ENCODE measurements at regions not wholly inside any gene's neighbourhood (a gene's known extent, or its start where the extent isn't known, plus 50 kb on each side); places are given as distances from the start of the nearest gene placed in this dataset.
A peak's percentile ranks its signal among the peaks of the same experiment; 100 is the strongest.

GRCh38 chr3:152087153-152087552, 181.6 kb upstream of the MBNL1 start:
- H3K9me3 ChIP-seq: no peaks in the 10 kb centered on the region
- H3K4me3 ChIP-seq: no peak overlapping the region
- no peak for TF ChIP-seq CTCF (IDR thresholded peaks at IDR 0.05)
- H3K4me1 ChIP-seq: peaks cover 18% of the 10 kb centered on the region
- no peaks in the 10 kb centered on the region for H3K36me3 ChIP-seq (ENCODE audit: insufficient read depth in 1 of 2, low read depth in 1 of 2)
- no peaks in the 10 kb centered on the region for H3K27me3 ChIP-seq (ENCODE audit: insufficient read depth in 3 of 3, low read length in 2 of 3)
- DNase-seq (no peak), ATAC-seq (no peak)
- peak overlapping the region; percentile 4 for H3K27ac ChIP-seq
- intact Hi-C loops (cut with DNase I): no loop called here

DNA sequence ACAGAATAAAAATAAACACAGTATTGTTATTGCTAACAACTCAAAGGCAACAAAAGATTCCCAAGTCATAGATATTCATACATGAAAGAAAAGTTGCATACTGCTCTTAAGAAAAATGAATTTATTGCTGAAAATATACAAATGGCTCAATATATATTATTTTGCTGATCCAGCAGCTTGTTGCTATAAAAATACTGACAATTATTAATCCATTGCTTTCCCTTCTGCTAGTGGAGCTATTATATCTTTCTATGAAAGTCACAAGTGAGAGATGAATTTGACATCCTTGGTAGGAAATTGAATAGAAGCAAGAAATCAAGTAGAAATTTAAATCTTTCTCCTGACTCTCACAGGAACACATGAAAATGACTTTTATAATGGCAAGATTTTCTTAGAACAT, 179.2 kb upstream of the MBNL1 start:
- H3K27me3 ChIP-seq (ENCODE audit: insufficient read depth in 3 of 3, low read length in 2 of 3): no peaks in the 10 kb centered on the region
- intact Hi-C loops (cut with DNase I): no loop called here

DNA sequence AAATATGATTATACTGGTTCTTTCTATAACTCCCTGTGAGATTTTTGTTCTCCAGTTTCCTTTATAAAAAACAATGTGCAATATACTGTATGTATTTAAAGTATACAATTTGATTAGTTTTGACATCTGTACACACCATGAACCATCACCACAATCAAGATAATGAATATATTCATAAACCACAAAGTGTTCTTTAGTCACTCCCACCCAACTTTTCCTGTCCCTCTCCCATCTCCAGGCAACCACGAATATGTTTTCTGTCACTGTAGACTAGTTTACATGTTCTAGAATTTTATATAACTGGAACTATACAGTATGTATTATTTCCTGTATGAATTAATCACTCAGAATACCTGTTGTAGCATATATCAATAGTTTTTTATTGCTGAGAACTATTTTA, 177.0 kb upstream of the MBNL1 start:
- no peak for TF ChIP-seq CTCF (IDR thresholded peaks at IDR 0.05)
- no peaks in the 10 kb centered on the region for H3K36me3 ChIP-seq (ENCODE audit: insufficient read depth in 1 of 2, low read depth in 1 of 2)
- WGBS, 3 donors: 79 to 91% (median 85%) methylated on average over 1 of the region's 1 CpG
- no peaks in the 10 kb centered on the region for H3K27me3 ChIP-seq (ENCODE audit: insufficient read depth in 3 of 3, low read length in 2 of 3)
- peaks cover 16% of the 10 kb centered on the region for H3K4me1 ChIP-seq
- H3K27ac ChIP-seq: no peak overlapping the region
- peaks cover 5% of the 10 kb centered on the region for H3K9me3 ChIP-seq
- ATAC-seq (no peak), DNase-seq (no peak)
- H3K4me3 ChIP-seq: no peak overlapping the region
- intact Hi-C loops (cut with DNase I): no loop called here

More for the DNA sequence above, 179.2 kb upstream of the MBNL1 start:
- Histone ChIP-seq H3K27ac (no peak overlapping the region), H3K4me3 (no peak overlapping the region), H3K4me1 (peaks cover 18% of the 10 kb centered on the region), H3K36me3 (ENCODE audit: insufficient read depth in 1 of 2, low read depth in 1 of 2) (no peaks in the 10 kb centered on the region), H3K9me3 (peaks cover 5% of the 10 kb centered on the region)
- DNase-seq (no peak), ATAC-seq (no peak)
- TF ChIP-seq CTCF (IDR thresholded peaks at IDR 0.05): no peak

DNA sequence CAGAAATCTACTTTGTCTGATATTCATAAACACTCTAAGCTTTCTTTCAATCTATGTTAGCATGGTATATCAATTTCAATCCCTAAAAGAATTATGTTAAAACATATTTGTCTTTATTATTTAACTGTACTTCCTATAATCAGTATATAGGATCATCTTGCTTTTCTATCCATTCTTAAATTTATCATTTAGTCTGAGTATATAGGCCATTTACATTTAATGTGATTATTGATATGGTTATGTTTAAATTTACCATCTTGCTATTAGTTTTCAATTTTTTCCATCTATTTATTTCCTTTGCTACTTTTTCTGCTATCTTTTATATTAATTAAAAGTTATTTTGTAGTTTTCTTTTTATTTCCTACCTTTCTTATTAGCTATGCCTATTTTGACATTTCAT, 174.8 kb upstream of the MBNL1 start:
- Histone ChIP-seq H3K27ac (no peak overlapping the region), H3K9me3 (peaks cover 5% of the 10 kb centered on the region), H3K4me1 (no peaks in the 10 kb centered on the region), H3K4me3 (no peak overlapping the region), H3K36me3 (ENCODE audit: insufficient read depth in 1 of 2, low read depth in 1 of 2) (no peaks in the 10 kb centered on the region), H3K27me3 (ENCODE audit: insufficient read depth in 3 of 3, low read length in 2 of 3) (no peaks in the 10 kb centered on the region)
- TF ChIP-seq CTCF (IDR thresholded peaks at IDR 0.05): no peak
- intact Hi-C loops (cut with DNase I): no loop called here
- ATAC-seq (no peak), DNase-seq (no peak)

- H3K27me3 ChIP-seq (ENCODE audit: insufficient read depth in 3 of 3, low read length in 2 of 3): no peaks in the 10 kb centered on the region
- H3K9me3 ChIP-seq: peaks cover 5% of the 10 kb centered on the region
- no peak for TF ChIP-seq CTCF (IDR thresholded peaks at IDR 0.05)
Measured at GRCh38 chr3:152094406-152094805, 174.3 kb upstream of the MBNL1 start.

More at GRCh38 chr3:152094406-152094805, 174.3 kb upstream of the MBNL1 start:
- ATAC-seq: no peak
- no peak overlapping the region for H3K4me3 ChIP-seq
- H3K27ac ChIP-seq: no peak overlapping the region
- intact Hi-C loops (cut with DNase I): no loop called here
- H3K36me3 ChIP-seq (ENCODE audit: insufficient read depth in 1 of 2, low read depth in 1 of 2): no peaks in the 10 kb centered on the region
- H3K4me1 ChIP-seq: no peaks in the 10 kb centered on the region
- DNase-seq: no peak
